HG02623 (cell line): ENCODE measurements at regions not wholly inside any gene's neighbourhood (a gene's known extent, or its start where the extent isn't known, plus 50 kb on each side); places are given as distances from the start of the nearest gene placed in this dataset.

Experiments
- ATAC-seq: cut with Tn5 transposase; IDR thresholded peaks from one replicate; pipeline ENCODE4 v1.9.1; 2021; ENCODE audit warnings: moderate library complexity; ENCODE audit not compliant: unreplicated experiment

DNA sequence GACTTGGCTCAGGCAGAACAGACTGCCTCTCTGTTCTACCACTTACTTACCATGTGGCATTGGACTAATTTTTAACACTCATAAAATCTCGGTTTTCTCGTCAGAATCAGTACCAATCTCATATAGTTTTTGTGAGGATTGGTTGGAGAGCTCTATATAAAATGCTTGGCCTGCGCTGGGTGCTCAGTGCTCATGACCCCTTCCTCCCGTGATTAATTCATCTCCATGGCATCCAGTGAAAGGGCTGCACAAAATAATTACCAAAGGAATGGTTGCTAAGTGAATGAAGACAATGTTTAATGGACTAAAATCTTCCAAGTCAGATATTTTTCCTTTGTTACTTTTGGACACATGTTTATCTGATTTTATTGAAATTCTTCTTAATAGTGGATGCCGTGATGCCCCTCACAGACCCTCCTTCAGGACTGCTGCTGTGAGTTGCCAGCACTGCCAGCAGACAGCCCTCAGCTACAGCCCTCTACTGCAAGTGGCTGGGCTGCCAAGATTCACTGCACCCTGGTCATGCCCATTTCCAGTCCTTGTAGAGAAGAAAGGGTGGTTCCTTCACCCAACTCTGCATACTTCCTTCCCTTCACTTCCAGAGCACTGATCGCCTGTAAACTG lies 436.5 kb downstream of the LMO4 start:
- ATAC-seq, result no peak

DNA sequence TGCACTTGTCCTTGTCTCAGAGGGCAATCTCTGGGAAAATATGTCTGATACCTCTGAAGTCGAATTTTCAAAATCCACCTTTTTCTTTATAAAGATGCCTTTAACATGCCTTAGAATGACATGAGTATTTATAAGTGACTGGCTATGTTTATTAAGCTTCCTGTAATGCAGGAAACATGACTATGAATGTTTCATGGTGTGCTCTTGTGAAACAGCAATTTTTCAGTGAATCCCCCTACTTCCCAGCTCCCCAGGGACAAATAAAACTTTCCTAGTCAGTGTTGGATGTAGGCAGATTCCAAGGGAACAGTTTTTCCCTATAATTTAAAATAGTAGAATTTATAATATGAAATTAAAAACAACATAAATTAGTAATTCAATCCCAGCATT lies 437.0 kb downstream of the LMO4 start:
- no peak for ATAC-seq

DNA sequence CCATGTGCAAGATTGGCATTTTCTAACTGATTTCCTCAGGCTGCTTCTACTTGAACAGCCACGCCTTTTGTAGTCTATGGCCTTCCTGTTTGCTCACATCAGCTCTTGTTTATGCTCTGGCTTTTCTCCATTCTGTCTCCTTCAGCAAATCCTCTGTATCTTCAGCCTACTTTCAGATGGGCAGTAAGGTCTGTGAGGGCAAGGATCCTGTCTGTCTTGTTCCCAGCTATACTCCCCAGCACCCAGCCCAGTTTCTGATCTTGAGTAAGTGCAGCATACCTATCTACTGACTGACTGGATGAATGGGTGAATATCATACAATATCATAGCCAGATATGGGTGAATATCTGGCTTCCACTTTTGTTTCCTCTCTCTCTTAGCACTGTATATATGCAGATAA lies 438.1 kb downstream of the LMO4 start:
- ATAC-seq, result no peak

DNA sequence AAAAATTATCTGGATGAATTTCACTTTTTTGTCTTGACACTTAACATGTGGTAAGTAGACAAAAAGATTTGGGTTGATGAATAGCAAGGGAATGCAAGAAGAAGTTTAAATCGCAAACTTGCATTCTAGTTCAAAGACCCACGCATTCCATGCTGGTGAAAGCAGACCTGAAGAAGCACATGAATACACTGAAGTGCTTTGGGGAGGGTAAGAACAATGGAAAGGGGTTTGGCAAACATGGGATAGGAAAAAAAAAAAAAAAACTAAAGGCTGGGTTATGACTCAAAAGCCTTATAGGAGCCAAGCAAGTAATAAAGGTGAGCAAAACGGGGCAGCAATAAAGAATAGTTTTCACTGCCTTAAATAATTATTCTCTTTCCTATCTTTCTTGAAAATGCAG lies 450.2 kb downstream of the LMO4 start:
- no peak for ATAC-seq

DNA sequence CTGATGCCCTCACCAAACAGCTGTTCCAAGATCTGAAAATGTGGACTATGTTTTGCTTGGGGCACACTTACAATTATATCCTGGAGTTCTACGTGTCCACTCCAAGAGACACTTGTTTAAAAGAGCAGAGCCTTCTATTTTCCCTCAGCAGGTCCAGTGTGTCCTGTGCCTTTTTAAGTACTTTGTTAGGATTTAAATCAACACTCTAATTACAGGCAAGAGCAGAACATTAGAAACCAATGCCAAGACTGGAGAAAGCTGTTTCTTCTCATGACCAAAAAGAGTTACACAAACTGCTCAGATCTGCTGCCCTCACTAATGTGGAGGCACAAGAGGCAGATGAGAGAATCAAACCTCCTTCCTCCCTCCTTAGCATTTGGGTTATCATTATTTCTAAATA lies 452.9 kb downstream of the LMO4 start:
- no peak for ATAC-seq

DNA sequence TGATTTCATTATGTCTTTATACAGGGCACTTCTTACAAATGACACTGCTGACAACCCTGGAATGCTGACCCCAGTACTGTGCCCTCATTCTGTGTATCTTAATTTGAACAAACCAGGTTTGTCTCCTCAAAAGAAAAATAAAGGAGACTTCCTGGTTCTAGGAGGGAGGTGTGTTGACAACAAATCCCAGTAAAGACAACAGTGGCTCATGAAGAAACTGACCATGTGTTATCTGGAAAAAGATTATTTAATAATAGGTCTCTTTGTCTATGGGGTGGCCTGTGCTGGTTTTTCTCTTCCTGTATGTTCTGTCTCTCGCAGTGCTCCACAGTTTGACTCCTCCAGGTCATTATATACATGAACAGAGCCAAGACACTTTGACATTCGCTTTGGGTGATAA lies 454.6 kb downstream of the LMO4 start:
- no peak for ATAC-seq

DNA sequence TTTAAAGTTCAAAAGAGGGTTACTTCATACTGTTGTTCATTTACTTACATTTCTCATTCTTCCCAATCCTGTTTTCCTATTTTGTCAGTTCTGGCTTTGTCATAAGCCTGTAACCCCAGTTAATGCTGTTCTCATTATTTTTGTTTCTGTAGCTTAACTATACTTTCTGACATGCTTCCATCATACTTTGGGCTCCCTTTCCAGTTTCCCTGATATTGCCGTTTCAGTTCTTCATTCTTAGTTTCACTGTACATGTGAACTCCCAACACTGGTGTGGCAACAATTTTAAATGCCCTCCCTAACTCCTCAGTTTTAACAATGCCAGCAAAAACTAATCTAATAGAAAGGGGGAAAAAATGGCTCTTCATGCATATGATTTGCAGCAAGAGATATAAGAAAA lies 456.7 kb downstream of the LMO4 start:
- no peak for ATAC-seq

DNA sequence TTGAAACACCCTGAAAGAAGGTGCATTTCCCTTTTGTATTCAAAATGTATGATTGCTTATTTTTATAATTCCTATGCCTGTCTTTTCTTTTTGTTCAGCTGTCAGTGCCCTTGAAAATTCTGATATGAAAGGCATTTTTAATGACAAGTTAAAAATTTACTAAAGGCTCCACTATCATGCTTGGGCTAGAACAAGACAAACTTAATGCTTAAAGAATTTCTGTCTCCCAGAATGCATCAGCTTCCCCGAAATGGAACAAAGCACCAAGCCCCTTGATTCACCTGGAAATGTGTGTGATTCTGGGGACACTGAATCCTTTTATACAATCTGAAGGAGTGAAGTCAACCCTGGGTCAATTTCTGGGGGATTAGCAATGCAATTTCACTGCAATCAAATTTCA lies 457.5 kb downstream of the LMO4 start:
- ATAC-seq, result no peak

- no peak for ATAC-seq
These were observed 458.3 kb downstream of the LMO4 start for GRCh38 chr1:87786861-87787545.

DNA sequence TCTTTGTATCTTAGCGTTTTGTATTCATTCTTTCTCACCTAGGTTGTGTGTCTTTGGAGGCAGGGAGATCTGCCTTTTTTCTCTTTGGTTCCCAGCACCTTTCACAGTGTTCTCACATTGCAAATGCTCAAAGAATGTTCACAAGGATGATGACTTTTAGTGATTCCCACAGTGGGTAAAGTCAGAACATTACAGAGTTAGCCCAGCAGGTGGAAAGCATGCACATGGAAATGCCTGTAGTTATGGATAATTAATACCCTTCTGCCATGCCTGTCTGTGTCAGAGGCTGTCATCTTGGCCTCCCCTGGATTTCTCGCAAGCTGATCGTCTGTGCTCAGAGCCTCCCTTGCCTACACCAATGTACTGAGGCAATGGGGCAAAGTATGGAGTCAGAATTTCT lies 458.9 kb downstream of the LMO4 start:
- no peak for ATAC-seq

DNA sequence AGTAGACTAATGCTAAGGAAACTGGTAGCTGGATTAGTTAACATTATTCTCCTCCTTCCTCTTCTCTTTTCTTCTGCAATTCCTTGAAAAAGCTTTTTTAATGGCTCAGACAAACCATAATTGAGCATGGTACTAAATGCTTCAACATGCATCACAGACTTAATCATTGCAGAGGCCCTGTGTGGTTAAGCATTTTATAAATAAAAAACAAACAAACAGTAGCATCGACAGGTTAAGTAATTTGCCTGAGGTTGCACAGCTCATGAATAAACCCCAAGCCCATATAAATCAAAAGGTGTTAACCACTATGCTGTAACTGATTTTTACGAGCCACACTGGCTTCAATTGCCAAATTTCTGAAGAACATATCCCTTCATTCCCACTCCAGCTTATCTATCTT lies 462.1 kb downstream of the LMO4 start:
- ATAC-seq, result no peak

- ATAC-seq, result no peak
These were observed 463.5 kb downstream of the LMO4 start for GRCh38 chr1:87791931-87792740.

DNA sequence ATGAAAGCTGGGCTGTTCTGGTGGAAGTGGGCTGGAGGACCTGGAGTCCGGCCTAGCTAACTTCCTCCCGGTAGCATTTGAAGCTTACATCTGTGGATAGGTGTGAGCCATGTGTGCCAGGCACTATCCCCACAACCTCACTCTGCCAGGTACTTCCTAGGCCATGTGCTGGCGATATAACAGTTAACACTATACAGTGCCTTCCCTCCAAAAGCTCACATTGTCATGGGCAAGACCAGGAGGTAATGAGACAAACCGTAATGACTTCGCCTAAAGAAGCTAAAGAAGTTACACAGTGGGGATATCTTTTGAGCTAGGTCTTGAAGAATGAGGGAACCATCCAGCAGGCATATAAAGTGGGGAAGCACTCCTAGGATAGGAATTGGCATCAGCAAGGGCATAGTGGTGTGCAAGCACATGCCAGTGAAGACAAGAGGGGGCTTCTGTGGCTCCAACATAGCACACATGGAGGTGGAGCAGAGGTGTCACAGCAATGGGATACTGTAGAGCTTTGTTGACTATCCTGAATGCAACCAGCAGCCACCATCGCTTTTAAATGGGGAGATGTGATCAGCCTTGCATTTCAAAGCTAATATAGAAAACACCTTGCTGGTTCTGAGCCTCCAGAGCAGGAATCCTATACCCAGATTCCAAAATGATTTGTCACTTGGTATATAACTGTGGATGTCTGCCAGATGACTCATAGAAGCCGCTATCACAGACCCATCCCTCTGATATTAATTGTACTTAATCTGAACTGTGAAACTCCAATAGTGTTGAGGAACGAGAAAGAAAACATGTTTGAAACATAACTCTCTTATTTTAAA lies 466.3 kb downstream of the LMO4 start:
- ATAC-seq, result no peak

DNA sequence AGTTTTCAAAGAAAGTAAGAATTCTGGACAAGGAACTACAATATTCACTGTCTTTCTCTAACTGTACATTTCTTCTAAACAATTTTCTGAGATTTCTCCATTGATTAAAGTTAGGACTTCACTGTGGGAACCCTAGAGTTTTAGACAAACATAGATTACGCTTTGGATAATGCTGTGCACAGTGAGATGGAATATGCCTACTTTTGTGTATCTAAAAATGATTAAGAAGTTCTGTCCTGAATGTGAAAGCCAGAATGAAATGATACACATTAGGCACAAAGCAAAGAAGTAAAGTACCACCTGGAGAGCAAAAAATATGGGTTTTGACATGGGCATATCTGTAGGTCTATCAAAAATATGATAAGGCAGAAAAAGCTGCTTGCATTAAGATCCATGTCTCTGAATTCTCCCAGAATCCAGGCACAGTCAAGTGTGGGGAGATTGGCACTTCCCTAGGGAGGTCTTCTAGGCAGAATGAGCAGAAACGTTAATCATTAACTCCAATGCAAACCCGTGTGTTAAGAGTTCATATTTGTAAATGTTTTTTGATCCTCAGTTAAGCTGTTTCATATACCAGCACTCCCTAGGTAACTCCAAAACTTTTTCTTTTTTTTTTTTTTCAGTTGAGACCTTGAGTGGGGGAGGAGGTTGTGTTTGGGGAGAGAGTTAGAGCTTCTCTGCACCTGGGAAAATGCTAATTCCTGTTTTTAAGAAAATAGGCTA lies 467.1 kb downstream of the LMO4 start:
- ATAC-seq, result no peak

GRCh38 chr1:87796471-87796901 lies 467.8 kb downstream of the LMO4 start:
- no peak for ATAC-seq

- ATAC-seq, result no peak
These were observed 470.8 kb downstream of the LMO4 start for GRCh38 chr1:87799451-87799850.

GRCh38 chr1:87800006-87800405 lies 471.3 kb downstream of the LMO4 start:
- no peak for ATAC-seq

- no peak for ATAC-seq
These were observed 474.7 kb downstream of the LMO4 start for GRCh38 chr1:87803375-87803774.

GRCh38 chr1:87804128-87804527 lies 475.4 kb downstream of the LMO4 start:
- no peak for ATAC-seq

- ATAC-seq, result no peak
These were observed 477.1 kb downstream of the LMO4 start for GRCh38 chr1:87805666-87806378.
